C4-2B (cell line): ENCODE measurements at regions not wholly inside any gene's neighbourhood (a gene's known extent, or its start where the extent isn't known, plus 50 kb on each side); places are given as distances from the start of the nearest gene placed in this dataset.

Source experiments
- ZFX ChIP-seq: fragments of 450-650 bp; IDR thresholded peaks from 2 replicates; pipeline ENCODE4 v1.6.1; 2017
- TF ChIP-seq, protein P1 (sequence below): fragments of 450-650 bp; conservative IDR thresholded peaks from 2 replicates; pipeline ENCODE4 v1.5.1; 2017; ENCODE audit warnings: mild to moderate bottlenecking

DNA sequence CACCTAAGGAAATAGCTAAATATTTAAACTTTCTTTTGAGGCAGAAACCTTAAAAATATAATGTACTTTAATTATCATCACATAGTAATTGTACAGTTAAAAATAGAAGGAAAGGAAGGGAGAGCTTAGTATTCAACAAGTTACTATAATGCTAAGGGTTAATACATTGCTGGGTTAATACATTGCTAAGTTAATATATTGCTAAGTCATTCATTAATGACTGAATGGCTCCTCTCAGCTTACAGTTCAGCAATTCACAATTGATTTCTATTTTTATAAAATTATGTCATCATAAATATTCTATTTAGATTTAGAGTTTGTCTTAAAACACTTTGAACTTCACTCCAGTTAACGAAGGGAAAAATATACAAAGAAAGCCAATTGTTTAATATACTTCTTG, 207.9 kb downstream of the BMP4 start:
- TF ChIP-seq ZFX, result no peak
- TF ChIP-seq, protein P1, sequence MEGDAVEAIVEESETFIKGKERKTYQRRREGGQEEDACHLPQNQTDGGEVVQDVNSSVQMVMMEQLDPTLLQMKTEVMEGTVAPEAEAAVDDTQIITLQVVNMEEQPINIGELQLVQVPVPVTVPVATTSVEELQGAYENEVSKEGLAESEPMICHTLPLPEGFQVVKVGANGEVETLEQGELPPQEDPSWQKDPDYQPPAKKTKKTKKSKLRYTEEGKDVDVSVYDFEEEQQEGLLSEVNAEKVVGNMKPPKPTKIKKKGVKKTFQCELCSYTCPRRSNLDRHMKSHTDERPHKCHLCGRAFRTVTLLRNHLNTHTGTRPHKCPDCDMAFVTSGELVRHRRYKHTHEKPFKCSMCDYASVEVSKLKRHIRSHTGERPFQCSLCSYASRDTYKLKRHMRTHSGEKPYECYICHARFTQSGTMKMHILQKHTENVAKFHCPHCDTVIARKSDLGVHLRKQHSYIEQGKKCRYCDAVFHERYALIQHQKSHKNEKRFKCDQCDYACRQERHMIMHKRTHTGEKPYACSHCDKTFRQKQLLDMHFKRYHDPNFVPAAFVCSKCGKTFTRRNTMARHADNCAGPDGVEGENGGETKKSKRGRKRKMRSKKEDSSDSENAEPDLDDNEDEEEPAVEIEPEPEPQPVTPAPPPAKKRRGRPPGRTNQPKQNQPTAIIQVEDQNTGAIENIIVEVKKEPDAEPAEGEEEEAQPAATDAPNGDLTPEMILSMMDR, result no peak
